ENCODE measurements at regions not wholly inside any gene's neighbourhood (a gene's known extent, or its start where the extent isn't known, plus 50 kb on each side); places are given as distances from the start of the nearest gene placed in this dataset.
A peak's percentile ranks its signal among the peaks of the same experiment; 100 is the strongest.
"Not testable (repeated sequence)": the region's sequence is repeated elsewhere in the genome, so short reads cannot be mapped to it uniquely, and the experiment has no call there.

- DNase-seq (ENCODE audit: low spot score), result no peak
Measured at GRCh38 chr11:44452827-44453572, 112.5 kb upstream of the CD82 start.

DNA sequence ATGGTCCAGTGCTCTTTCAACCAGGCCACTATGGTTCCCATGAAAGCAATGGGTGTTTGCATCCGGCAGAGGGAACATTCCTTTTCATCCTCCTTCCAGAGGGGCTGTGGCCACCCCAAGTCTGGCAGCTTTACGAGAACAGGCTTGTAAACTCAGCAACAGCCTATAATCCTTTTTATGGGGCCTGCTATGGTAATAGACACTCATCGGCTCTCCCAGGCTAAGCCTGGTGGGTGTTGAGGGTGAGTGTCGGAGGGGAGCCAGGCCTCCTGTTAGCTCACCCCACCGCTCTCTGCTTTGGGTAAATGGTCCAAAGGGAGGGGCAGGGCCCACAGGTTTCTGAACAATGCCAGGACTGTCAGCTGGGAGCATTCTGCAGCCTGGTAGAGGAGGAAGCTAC, 111.6 kb upstream of the CD82 start:
- no peak for DNase-seq (ENCODE audit: low spot score)

GRCh38 chr11:44454666-44455065, 110.8 kb upstream of the CD82 start:
- DNase-seq (ENCODE audit: low spot score), result no peak

- peak; percentile 20 for DNase-seq (ENCODE audit: low spot score)
Measured at GRCh38 chr11:44456544-44457300, 108.7 kb upstream of the CD82 start.

- DNase-seq (ENCODE audit: low spot score), result no peak
Measured at GRCh38 chr11:44457862-44458261, 107.6 kb upstream of the CD82 start.

GRCh38 chr11:44463751-44464150, 101.7 kb upstream of the CD82 start:
- no peak for DNase-seq (ENCODE audit: low spot score)

DNA sequence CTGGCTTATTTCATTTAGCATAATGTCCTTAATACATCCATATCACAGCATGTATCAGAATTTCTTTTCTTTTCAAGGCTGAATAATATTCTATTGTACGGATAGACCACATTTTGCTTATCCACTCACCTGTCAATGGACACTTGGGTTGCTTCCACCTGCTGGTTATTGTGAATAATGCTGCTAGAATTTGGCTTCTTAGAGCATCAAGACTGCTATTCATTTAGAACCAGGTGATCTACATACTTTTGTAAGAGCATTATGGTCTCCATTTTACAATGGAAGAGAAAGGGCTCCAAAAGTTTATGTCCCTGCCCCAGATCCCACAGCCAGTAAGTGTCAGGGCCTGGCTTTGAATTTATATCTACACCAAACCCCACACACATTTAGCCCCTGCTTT, 100.7 kb upstream of the CD82 start:
- DNase-seq (ENCODE audit: low spot score), result no peak

DNA sequence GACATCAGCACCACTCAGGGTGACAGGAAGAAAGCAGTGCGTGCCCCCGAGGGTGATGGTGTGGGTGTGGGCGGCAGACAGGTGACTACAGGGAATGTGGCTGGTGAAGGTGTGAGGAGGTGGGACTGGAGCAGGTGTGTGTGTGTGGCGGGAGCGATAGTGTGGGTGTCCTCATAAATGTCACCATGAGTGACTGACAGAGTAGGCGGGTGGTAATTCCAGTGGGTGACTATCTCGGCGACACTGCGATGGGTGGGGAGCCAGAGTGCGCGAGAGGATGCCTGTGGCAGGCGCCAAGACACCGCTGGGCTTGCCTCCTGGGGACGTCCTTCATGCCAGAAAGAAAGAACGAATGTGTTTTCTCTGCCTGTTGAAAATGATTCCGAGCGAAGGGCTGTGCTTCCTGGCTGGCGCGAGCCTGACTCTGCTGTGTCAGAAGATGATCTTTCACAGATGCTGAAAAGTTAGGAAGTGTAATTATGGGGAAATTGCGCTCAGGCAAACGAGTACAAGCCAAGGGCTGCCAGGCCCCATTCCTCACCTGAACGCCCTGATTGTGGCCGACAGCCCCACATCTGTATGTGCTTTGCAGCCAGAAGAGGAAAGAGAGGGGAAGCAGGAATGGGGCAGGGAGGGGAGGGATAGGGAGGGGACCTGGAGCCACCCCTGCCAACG, 98.8 kb upstream of the CD82 start:
- DNase-seq (ENCODE audit: low spot score), result no peak

GRCh38 chr11:44467413-44467812, 98.0 kb upstream of the CD82 start:
- DNase-seq (ENCODE audit: low spot score), result no peak

- DNase-seq (ENCODE audit: low spot score), result no peak
Measured at GRCh38 chr11:44467931-44468330, 97.5 kb upstream of the CD82 start.

GRCh38 chr11:44468345-44468988, 97.0 kb upstream of the CD82 start:
- no peak for DNase-seq (ENCODE audit: low spot score)

DNA sequence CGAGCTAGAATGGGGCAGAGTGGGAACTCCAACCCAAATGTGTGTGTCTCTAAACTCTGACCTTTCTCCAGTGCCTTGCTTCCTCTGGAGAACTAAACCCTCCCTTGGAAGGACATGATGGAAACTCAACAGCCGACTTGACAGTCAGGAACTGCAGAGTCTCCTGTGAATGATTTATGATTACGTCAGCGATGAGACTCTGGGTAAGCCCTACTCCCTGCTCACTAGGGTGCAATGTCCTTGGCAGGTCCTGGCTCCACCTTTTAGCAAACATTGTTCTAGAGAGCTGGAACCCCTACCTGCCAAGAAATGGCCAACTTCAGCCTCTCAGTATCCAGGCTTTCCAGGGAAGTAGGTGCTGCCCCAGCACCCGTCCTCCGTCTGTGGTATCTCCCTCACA, 96.1 kb upstream of the CD82 start:
- no peak for DNase-seq (ENCODE audit: low spot score)

DNA sequence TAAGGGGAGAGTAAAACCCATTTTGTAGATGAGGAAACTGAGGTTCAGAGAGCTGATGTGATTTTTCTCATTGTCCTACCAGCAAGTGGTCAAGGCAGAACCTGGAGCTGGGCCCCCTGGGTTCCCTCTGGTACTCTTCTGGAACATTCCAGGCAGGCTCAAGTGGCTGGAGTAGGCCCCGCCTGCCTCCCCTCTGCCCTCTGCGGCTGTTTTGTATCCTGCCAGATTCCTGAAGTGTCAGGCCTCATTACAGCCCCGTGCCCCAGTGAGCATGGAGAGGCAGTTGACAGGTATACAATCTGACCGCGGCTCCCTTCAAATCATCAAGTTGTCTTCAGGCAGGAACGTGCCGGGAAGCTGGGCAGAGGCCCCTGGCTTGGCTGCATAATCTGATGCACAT, 94.6 kb upstream of the CD82 start:
- no peak for DNase-seq (ENCODE audit: low spot score)

DNA sequence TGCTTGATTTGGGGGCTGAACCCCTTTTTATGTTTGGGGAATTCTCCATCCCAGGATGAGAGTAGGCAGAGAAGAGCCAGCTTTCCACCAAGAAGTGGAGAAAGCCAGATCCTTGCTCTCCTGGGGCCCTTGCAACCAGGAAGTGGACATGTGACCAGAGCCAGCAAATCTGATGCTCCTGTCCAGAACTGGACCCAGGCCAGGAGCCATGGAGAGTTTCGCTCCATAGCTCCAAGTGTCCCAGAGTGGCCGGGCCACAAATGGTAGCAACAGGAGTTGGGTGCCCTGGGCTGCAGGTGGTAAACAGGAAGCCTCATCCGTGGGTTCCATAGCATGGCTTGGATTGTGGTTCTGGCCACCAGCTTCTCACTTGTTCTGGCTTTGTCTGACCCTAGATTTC, 93.9 kb upstream of the CD82 start:
- no peak for DNase-seq (ENCODE audit: low spot score)

DNA sequence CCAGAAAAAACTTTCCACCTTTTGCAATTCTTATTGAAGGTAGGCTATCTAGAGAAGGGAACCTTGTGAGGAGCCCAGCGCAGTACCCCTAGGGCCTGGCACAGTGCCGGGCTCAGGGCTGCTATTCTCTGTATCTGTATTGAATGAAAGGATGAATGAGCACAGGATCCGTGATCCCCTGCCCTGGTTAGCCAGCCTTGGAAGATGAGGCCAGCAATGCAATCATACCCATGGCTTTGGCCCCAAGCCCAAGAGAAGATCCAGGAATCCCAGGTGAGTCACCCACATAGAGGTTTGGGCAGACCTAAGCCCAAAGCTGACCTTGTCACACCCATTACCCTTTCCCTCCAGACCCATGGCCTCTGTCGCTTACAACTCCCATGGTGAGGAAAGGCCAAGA, 92.5 kb upstream of the CD82 start:
- no peak for DNase-seq (ENCODE audit: low spot score)

- no peak for DNase-seq (ENCODE audit: low spot score)
Measured at GRCh38 chr11:44474702-44475101, 90.8 kb upstream of the CD82 start.

DNA sequence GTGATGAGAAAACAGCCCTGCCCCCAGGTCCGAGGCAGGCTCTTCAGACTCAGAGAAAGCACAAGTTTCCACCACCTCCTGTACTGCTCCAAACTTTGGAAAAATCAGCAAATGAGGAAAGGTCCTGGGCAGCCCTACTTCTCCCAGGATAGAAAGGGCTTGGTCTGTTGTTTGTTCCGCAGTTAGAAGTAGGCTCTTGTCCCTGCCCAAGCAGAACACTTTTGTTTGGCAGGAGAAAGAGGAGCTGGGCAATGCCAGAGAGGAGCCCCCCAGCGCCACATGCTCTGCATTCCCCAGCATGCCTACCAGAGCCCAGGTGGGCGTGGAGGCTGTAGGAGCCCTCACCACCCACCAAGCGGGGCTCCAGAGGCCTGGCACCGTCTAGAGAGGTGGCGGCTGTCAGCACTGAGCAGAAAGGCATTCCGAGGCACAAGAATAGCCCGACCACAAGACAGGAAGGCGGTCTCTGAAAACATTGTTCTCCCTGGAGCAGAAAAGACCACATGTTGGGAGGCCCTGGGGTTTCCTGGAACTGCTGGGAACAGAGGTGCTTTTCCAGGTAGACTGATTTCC, 90.3 kb upstream of the CD82 start:
- no peak for DNase-seq (ENCODE audit: low spot score)

GRCh38 chr11:44482338-44482737, 83.1 kb upstream of the CD82 start:
- not testable (repeated sequence) for DNase-seq (ENCODE audit: low spot score)

GRCh38 chr11:44483919-44484610, 81.4 kb upstream of the CD82 start:
- no peak for DNase-seq (ENCODE audit: low spot score)

DNA sequence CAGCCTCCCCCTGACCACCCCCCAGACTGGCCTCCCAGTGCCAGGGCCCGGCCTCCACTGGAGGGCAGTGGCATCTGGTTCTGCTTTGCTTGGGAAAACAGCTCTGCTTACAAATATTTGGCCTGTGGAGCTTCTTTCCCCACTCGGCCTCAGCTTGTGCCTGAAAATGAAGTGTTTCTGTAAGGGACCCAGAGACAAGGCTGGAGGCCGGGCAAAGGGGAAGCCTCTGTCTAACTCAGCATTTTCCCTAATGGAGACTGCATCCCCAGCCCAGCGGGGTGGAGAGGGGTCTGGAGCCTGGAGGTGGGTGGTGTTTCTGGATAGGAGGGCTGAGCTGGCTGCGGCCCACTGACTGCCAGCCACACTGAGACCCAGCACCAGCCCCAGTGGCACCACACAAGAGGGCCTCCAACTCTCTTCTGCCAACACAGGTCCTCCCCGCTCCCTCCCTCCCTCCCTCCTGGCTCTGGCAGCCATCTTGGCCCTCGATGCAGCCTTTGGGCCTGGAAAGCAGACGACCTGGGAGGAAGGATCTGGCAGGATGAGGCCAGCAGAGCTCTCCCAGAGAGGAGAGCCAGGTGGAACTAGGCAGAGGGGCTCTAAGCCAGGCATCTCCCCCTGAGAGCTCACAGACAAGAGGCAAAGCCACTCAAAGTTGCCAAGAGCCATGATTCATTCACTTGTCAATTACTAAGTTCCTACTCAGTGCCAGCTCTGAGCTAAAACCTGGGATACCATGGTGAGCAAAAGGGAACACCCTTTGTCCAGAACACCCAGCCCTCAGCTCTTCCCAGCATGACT, 77.1 kb upstream of the CD82 start:
- no peak for DNase-seq (ENCODE audit: low spot score)

GRCh38 chr11:44493383-44493782, 72.1 kb upstream of the CD82 start:
- DNase-seq (ENCODE audit: low spot score), result no peak

Measured in RKO (cell line).